Esophagus squamous epithelium (tissue), 4 donors: ENCODE measurements at regions not wholly inside any gene's neighbourhood (a gene's known extent, or its start where the extent isn't known, plus 50 kb on each side); places are given as distances from the start of the nearest gene placed in this dataset.
"Not testable (repeated sequence)": the region's sequence is repeated elsewhere in the genome, so short reads cannot be mapped to it uniquely, and the experiment has no call there.

Source experiments
- POLR2A ChIP-seq, 4 donors: fragments of 450-650 bp; IDR thresholded peaks; one replicate each; pipeline ENCODE4 v1.6.1; 2017; ENCODE audit warnings: antibody characterized with exemption in 4 of 4, mild to moderate bottlenecking in 4 of 4, moderate library complexity in 3 of 4
- TF ChIP-seq, protein P1 (sequence below), 6 experiments: fragments of 450-650 bp in 4 of 6; fragments of 200-600 bp in 2 of 6; sonication (generic) in 2 of 6; IDR thresholded peaks; one replicate each; pipeline ENCODE4 v1.5.1; 2016 to 2019; ENCODE audit warnings: antibody characterized with exemption in 6 of 6, mild to moderate bottlenecking in 4 of 6, moderate library complexity in 4 of 6

DNA sequence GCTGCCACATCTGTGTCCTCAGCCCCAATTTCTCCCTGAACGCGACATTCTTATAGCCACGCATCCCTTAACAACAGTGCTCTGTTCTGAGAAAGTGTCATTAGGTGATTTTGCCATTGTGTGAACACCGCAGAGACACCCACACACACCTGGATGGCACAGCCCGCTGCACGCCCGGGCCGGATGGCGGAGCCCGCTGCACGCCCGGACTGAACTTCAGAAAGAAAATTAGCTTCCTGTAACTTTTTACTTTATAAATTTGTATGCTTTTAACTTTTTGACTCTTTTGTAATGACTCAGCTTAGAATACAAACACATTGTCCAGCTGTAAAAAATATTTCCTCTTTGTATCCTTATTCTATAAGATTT, 567.0 kb upstream of the B3GAT1 start:
- TF ChIP-seq, protein P1, sequence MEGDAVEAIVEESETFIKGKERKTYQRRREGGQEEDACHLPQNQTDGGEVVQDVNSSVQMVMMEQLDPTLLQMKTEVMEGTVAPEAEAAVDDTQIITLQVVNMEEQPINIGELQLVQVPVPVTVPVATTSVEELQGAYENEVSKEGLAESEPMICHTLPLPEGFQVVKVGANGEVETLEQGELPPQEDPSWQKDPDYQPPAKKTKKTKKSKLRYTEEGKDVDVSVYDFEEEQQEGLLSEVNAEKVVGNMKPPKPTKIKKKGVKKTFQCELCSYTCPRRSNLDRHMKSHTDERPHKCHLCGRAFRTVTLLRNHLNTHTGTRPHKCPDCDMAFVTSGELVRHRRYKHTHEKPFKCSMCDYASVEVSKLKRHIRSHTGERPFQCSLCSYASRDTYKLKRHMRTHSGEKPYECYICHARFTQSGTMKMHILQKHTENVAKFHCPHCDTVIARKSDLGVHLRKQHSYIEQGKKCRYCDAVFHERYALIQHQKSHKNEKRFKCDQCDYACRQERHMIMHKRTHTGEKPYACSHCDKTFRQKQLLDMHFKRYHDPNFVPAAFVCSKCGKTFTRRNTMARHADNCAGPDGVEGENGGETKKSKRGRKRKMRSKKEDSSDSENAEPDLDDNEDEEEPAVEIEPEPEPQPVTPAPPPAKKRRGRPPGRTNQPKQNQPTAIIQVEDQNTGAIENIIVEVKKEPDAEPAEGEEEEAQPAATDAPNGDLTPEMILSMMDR (IDR thresholded peaks at IDR 0.05): not testable (repeated sequence)
- not testable (repeated sequence) for TF ChIP-seq POLR2A (IDR thresholded peaks at IDR 0.05)
